Liver (tissue), 7 donors: ENCODE measurements at regions not wholly inside any gene's neighbourhood (a gene's known extent, or its start where the extent isn't known, plus 50 kb on each side); places are given as distances from the start of the nearest gene placed in this dataset.

Experiments used
- DNase-seq: peaks from one replicate; pipeline ENCODE4 v3.0.0-alpha.2; 2017; ENCODE audit warnings: low spot score
- H3K27ac ChIP-seq, 2 donors: one replicate each; pipeline ENCODE4 v1.7.0; 2013; ENCODE audit warnings: inconsistent platforms in 2 of 2, low read length in 2 of 2, control low read depth in 1 of 2, low read depth in 1 of 2, mild to moderate bottlenecking in 1 of 2
- H3K27me3 ChIP-seq, 4 donors: one replicate each; pipeline versions ENCODE4 v1.6.1 to v1.7.0; 2013; ENCODE audit warnings: low read length in 3 of 4, inconsistent platforms in 1 of 4, mild to moderate bottlenecking in 1 of 4, moderate library complexity in 1 of 4; ENCODE audit not compliant: control insufficient read depth in 4 of 4, insufficient read depth in 4 of 4
- H3K36me3 ChIP-seq, 4 donors: one replicate each; pipeline versions ENCODE4 v1.6.1 to v1.7.0; 2013; ENCODE audit warnings: low read length in 3 of 4, mild to moderate bottlenecking in 3 of 4, low read depth in 1 of 4, moderate library complexity in 1 of 4; ENCODE audit not compliant: control insufficient read depth in 4 of 4, insufficient read depth in 3 of 4
- H3K4me1 ChIP-seq, 4 donors: one replicate each; pipeline versions ENCODE4 v1.6.1 to v1.7.0; 2013; ENCODE audit warnings: low read length in 3 of 4, mild to moderate bottlenecking in 3 of 4, moderate library complexity in 1 of 4; ENCODE audit not compliant: control insufficient read depth in 4 of 4, insufficient read depth in 4 of 4
- H3K4me3 ChIP-seq, 3 donors: one replicate each; pipeline versions ENCODE4 v1.6.1 to v1.7.0; 2013; ENCODE audit warnings: low read length in 3 of 3, control low read depth in 1 of 3, low read depth in 1 of 3, mild to moderate bottlenecking in 1 of 3
- H3K9ac ChIP-seq, 2 donors: one replicate each; pipeline ENCODE4 v1.7.0; 2013; ENCODE audit warnings: low read length in 2 of 2, mild to moderate bottlenecking in 2 of 2, moderate library complexity in 2 of 2, control low read depth in 1 of 2, low read depth in 1 of 2
- H3K9me3 ChIP-seq, 4 donors: one replicate each; pipeline versions ENCODE4 v1.6.1 to v1.7.0; 2013; ENCODE audit warnings: low read length in 3 of 4; ENCODE audit not compliant: control insufficient read depth in 4 of 4
- EGR1 ChIP-seq, 2 donors: IDR thresholded peaks; 2 replicates each; pipeline ENCODE4 v1.6.1; 2016 to 2018; ENCODE audit warnings: antibody characterized with exemption in 2 of 2, low read depth in 2 of 2
- FOXA1 ChIP-seq: IDR thresholded peaks from 2 replicates; pipeline ENCODE4 v1.6.1; 2016; ENCODE audit warnings: antibody characterized with exemption
- FOXA2 ChIP-seq: IDR thresholded peaks from 2 replicates; pipeline ENCODE4 v1.6.1; 2016; ENCODE audit warnings: antibody characterized with exemption
- HNF4G ChIP-seq: IDR thresholded peaks from 2 replicates; pipeline ENCODE4 v1.6.1; 2016; ENCODE audit warnings: antibody characterized with exemption
- JUND ChIP-seq, 2 donors: IDR thresholded peaks; 2 replicates each; pipeline ENCODE4 v1.6.1; 2016; ENCODE audit warnings: antibody characterized with exemption in 2 of 2
- MAX ChIP-seq: IDR thresholded peaks from 2 replicates; pipeline ENCODE4 v1.6.1; 2016; ENCODE audit warnings: antibody characterized with exemption
- SP1 ChIP-seq: IDR thresholded peaks from 2 replicates; pipeline ENCODE4 v1.6.1; 2018; ENCODE audit warnings: antibody characterized with exemption, mild to moderate bottlenecking
- TAF1 ChIP-seq: conservative IDR thresholded peaks from 2 replicates; pipeline ENCODE4 v1.6.1; 2016; ENCODE audit warnings: antibody characterized with exemption, mild to moderate bottlenecking
- WGBS: extraction: QIAGEN DNeasy Blood & Tissue Kit; methylation state at CpG from one replicate; pipeline ENCODE4 v1.1.7; 2013; 5-methylcytosine and 5-hydroxymethylcytosine counted together
- TF ChIP-seq, protein P1 (sequence below): IDR thresholded peaks from 2 replicates; pipeline ENCODE4 v1.6.1; 2016; ENCODE audit warnings: antibody characterized with exemption
- TF ChIP-seq, protein P2 (sequence below): IDR thresholded peaks from 2 replicates; pipeline ENCODE4 v1.6.1; 2016; ENCODE audit warnings: antibody characterized with exemption
- TF ChIP-seq, protein P3 (sequence below): IDR thresholded peaks from 2 replicates; pipeline ENCODE4 v1.6.1; 2016; ENCODE audit warnings: antibody characterized with exemption, mild to moderate bottlenecking
- donor health status: healthy.
- donor health status: healthy.
- donor health status: healthy.
- donor health status: healthy.

GRCh38 chr4:59583845-59584568, 1616.1 kb upstream of the ADGRL3 start (continued):
- no peak for TF ChIP-seq FOXA2
- TF ChIP-seq, protein P1, sequence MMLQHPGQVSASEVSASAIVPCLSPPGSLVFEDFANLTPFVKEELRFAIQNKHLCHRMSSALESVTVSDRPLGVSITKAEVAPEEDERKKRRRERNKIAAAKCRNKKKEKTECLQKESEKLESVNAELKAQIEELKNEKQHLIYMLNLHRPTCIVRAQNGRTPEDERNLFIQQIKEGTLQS = no peak
- TF ChIP-seq FOXA1 = no peak
- no peak for TF ChIP-seq TAF1
- TF ChIP-seq MAX = no peak
- TF ChIP-seq, protein P2, sequence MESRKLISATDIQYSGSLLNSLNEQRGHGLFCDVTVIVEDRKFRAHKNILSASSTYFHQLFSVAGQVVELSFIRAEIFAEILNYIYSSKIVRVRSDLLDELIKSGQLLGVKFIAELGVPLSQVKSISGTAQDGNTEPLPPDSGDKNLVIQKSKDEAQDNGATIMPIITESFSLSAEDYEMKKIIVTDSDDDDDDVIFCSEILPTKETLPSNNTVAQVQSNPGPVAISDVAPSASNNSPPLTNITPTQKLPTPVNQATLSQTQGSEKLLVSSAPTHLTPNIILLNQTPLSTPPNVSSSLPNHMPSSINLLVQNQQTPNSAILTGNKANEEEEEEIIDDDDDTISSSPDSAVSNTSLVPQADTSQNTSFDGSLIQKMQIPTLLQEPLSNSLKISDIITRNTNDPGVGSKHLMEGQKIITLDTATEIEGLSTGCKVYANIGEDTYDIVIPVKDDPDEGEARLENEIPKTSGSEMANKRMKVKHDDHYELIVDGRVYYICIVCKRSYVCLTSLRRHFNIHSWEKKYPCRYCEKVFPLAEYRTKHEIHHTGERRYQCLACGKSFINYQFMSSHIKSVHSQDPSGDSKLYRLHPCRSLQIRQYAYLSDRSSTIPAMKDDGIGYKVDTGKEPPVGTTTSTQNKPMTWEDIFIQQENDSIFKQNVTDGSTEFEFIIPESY = no peak
- TF ChIP-seq JUND (IDR thresholded peaks at IDR 0.05) = no peak

- Histone ChIP-seq H3K36me3 (no peaks in the 10 kb centered on the region), H3K9me3 (no peaks in the 10 kb centered on the region), H3K4me1 (no peaks in the 10 kb centered on the region), H3K9ac (no peak overlapping the region), H3K27me3 (no peaks in the 10 kb centered on the region), H3K4me3 (no peak overlapping the region), H3K27ac (no peak overlapping the region)
- WGBS = 73% methylated on average over 3 of the region's 3 CpGs
- DNase-seq = no peak
- TF ChIP-seq, protein P3, sequence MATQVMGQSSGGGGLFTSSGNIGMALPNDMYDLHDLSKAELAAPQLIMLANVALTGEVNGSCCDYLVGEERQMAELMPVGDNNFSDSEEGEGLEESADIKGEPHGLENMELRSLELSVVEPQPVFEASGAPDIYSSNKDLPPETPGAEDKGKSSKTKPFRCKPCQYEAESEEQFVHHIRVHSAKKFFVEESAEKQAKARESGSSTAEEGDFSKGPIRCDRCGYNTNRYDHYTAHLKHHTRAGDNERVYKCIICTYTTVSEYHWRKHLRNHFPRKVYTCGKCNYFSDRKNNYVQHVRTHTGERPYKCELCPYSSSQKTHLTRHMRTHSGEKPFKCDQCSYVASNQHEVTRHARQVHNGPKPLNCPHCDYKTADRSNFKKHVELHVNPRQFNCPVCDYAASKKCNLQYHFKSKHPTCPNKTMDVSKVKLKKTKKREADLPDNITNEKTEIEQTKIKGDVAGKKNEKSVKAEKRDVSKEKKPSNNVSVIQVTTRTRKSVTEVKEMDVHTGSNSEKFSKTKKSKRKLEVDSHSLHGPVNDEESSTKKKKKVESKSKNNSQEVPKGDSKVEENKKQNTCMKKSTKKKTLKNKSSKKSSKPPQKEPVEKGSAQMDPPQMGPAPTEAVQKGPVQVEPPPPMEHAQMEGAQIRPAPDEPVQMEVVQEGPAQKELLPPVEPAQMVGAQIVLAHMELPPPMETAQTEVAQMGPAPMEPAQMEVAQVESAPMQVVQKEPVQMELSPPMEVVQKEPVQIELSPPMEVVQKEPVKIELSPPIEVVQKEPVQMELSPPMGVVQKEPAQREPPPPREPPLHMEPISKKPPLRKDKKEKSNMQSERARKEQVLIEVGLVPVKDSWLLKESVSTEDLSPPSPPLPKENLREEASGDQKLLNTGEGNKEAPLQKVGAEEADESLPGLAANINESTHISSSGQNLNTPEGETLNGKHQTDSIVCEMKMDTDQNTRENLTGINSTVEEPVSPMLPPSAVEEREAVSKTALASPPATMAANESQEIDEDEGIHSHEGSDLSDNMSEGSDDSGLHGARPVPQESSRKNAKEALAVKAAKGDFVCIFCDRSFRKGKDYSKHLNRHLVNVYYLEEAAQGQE = no peak
- TF ChIP-seq HNF4G (no peak), EGR1 (IDR thresholded peaks at IDR 0.05; ENCODE audit: low read depth in 2 of 2) (no peak), SP1 (no peak)
- TF ChIP-seq, protein P2 = no peak
Measured at GRCh38 chr4:59597536-59598329, 1602.4 kb upstream of the ADGRL3 start.
